22Rv1 (cell line): ENCODE measurements at regions not wholly inside any gene's neighbourhood (a gene's known extent, or its start where the extent isn't known, plus 50 kb on each side); places are given as distances from the start of the nearest gene placed in this dataset.

ENCODE experiments used
- ZFX ChIP-seq: fragments of 450-650 bp; IDR thresholded peaks from 2 replicates; pipeline ENCODE4 v1.6.1; 2017; ENCODE audit warnings: antibody characterized with exemption, borderline replicate concordance
- TF ChIP-seq, protein P1 (sequence below): fragments of 450-650 bp; IDR thresholded peaks from 2 replicates; pipeline ENCODE4 v1.5.1; 2017; ENCODE audit warnings: mild to moderate bottlenecking

DNA sequence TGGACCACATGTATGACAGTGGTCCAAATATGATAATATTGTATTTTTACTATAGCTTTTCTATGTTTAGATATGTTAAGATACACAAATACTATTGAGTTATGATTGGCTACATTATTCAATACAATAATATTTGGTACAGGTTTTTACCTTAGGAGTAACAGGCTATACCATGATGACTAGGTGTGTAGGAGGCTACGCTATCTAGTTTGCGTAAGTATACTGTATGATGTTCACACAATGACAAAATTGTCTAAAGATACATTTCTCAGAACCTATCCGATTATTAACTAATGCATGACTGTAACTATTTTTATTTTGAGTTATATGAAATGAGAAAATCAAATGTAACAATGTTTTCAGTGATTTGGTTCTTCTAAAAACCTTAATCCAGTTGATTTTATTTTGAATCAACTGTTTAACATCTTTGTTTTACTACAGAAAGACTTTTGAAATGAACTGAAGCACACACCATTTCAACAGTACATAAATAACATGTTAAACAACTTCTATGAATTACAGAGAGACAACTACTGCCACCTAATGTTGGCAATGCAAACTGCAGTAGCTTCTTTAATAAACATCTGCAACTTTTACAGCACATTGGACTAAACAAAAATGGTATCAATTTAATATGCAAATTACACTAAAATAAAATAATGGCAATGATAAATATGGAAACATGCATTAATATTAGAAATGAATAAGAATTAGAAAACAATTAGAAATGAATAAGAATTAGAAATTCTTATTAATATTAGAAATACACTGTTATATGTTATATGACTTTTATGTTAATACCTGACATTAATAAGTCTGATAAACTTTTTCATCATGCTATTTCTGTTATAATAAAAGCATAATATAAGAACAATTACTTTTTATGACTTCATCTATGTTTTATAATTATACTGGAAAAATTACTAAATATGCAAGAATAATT is 255.7 kb downstream of the MBNL1 start:
- TF ChIP-seq, protein P1, sequence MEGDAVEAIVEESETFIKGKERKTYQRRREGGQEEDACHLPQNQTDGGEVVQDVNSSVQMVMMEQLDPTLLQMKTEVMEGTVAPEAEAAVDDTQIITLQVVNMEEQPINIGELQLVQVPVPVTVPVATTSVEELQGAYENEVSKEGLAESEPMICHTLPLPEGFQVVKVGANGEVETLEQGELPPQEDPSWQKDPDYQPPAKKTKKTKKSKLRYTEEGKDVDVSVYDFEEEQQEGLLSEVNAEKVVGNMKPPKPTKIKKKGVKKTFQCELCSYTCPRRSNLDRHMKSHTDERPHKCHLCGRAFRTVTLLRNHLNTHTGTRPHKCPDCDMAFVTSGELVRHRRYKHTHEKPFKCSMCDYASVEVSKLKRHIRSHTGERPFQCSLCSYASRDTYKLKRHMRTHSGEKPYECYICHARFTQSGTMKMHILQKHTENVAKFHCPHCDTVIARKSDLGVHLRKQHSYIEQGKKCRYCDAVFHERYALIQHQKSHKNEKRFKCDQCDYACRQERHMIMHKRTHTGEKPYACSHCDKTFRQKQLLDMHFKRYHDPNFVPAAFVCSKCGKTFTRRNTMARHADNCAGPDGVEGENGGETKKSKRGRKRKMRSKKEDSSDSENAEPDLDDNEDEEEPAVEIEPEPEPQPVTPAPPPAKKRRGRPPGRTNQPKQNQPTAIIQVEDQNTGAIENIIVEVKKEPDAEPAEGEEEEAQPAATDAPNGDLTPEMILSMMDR: peak; percentile 93
- TF ChIP-seq ZFX: no peak
